ENCODE measurements at regions not wholly inside any gene's neighbourhood (a gene's known extent, or its start where the extent isn't known, plus 50 kb on each side); places are given as distances from the start of the nearest gene placed in this dataset.
"Not testable (repeated sequence)": the region's sequence is repeated elsewhere in the genome, so short reads cannot be mapped to it uniquely, and the experiment has no call there.

GRCh38 chr11:109677231-109677630 lies 255.2 kb downstream of the C11orf87 start:
- FAIRE-seq, result no peak
- Histone ChIP-seq H3K27me3 (ENCODE audit: control insufficient read depth in 3 of 3, insufficient read depth in 3 of 3, low read length in 3 of 3) (no peaks in the 10 kb centered on the region), H3K4me3 (ENCODE audit: low read depth in 1 of 3, low read length in 3 of 3) (no peak overlapping the region), H3K27ac (ENCODE audit: low read depth in 1 of 3, low read length in 2 of 3) (no peak overlapping the region), H3K4me1 (ENCODE audit: control insufficient read depth in 3 of 3, insufficient read depth in 2 of 3, low read depth in 1 of 3, low read length in 2 of 3) (no peaks in the 10 kb centered on the region), H3K36me3 (ENCODE audit: control insufficient read depth in 3 of 3, insufficient read depth in 2 of 3, low read depth in 1 of 3, low read length in 3 of 3) (no peaks in the 10 kb centered on the region), H3K9me3 (ENCODE audit: control insufficient read depth in 2 of 2, insufficient read depth in 1 of 2, low read depth in 1 of 2, low read length in 1 of 2) (no peaks in the 10 kb centered on the region)
- DNase-seq, result no peak

DNA sequence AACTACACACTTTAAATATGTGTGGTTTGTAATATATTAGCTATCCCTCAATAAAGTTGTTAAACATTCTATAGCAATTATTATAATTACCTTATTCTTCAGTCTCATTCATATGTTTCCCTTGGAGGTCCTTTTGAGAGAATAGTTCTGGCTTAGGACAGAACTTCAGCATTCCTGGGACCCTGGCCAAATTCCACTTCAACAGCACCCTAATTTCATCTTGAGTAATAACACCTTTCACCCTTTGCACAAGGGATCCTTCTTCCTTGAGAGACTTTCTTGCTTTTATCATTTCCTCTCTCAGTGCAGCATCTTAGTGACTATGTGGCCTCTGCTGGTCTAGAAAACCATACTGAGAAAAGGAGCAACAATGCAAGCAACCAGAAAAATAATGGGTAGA lies 255.9 kb downstream of the C11orf87 start:
- Histone ChIP-seq H3K36me3 (ENCODE audit: control insufficient read depth in 3 of 3, insufficient read depth in 2 of 3, low read depth in 1 of 3, low read length in 3 of 3) (no peaks in the 10 kb centered on the region), H3K4me3 (ENCODE audit: low read depth in 1 of 3, low read length in 3 of 3) (no peak overlapping the region), H3K9me3 (ENCODE audit: control insufficient read depth in 2 of 2, insufficient read depth in 1 of 2, low read depth in 1 of 2, low read length in 1 of 2) (no peaks in the 10 kb centered on the region), H3K27ac (ENCODE audit: low read depth in 1 of 3, low read length in 2 of 3) (no peak overlapping the region), H3K4me1 (ENCODE audit: control insufficient read depth in 3 of 3, insufficient read depth in 2 of 3, low read depth in 1 of 3, low read length in 2 of 3) (no peaks in the 10 kb centered on the region), H3K27me3 (ENCODE audit: control insufficient read depth in 3 of 3, insufficient read depth in 3 of 3, low read length in 3 of 3) (no peaks in the 10 kb centered on the region)
- FAIRE-seq (no peak), DNase-seq (no peak)

DNA sequence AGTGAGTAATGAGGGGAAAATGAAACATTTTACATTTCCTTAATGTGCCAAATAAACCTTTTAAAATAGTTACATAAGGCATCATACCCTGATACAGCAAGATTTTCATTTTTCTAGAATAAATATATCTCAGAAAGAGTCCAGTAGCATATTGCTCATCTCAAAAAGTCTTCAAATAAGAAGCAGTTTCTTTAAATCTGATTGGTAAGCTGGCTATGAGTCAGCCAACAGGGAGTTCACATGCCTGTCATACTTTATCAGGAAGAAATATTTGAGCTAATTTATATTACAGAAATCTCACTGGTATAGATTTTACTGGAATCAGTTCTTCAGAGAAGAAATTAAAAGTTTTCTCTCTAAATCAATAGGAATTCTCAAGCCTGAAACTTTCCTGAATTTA lies 258.1 kb downstream of the C11orf87 start:
- no peaks in the 10 kb centered on the region for H3K4me1 ChIP-seq (ENCODE audit: control insufficient read depth in 3 of 3, insufficient read depth in 2 of 3, low read depth in 1 of 3, low read length in 2 of 3)
- H3K4me3 ChIP-seq (ENCODE audit: low read depth in 1 of 3, low read length in 3 of 3), result no peak overlapping the region
- no peak for FAIRE-seq
- H3K36me3 ChIP-seq (ENCODE audit: control insufficient read depth in 3 of 3, insufficient read depth in 2 of 3, low read depth in 1 of 3, low read length in 3 of 3), result no peaks in the 10 kb centered on the region
- DNase-seq, result no peak
- H3K27me3 ChIP-seq (ENCODE audit: control insufficient read depth in 3 of 3, insufficient read depth in 3 of 3, low read length in 3 of 3), result no peaks in the 10 kb centered on the region
- no peaks in the 10 kb centered on the region for H3K9me3 ChIP-seq (ENCODE audit: control insufficient read depth in 2 of 2, insufficient read depth in 1 of 2, low read depth in 1 of 2, low read length in 1 of 2)
- H3K27ac ChIP-seq (ENCODE audit: low read depth in 1 of 3, low read length in 2 of 3), result no peak overlapping the region

DNA sequence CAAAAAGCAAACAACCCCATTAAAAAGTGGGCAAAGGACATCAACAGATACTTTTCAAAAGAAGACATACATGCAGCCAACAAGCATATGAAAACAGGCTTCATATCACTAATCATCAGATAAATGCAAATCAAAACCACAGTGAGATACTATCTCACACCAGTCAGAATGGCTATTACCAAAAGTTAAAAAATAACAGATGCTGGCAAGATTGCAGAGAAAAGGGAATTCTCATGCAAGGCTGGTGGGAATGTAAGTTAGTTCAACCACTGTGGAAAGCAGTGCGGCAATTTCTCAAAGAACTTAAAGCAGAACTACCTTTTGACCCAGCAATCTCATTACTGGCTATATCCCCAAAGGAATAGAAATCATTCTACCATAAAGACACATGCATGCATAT lies 260.8 kb downstream of the C11orf87 start:
- not testable (repeated sequence) for H3K4me3 ChIP-seq (ENCODE audit: low read depth in 1 of 3, low read length in 3 of 3); H3K27me3 ChIP-seq (ENCODE audit: control insufficient read depth in 3 of 3, insufficient read depth in 3 of 3, low read length in 3 of 3); H3K9me3 ChIP-seq (ENCODE audit: control insufficient read depth in 2 of 2, insufficient read depth in 1 of 2, low read depth in 1 of 2, low read length in 1 of 2); H3K36me3 ChIP-seq (ENCODE audit: control insufficient read depth in 3 of 3, insufficient read depth in 2 of 3, low read depth in 1 of 3, low read length in 3 of 3); FAIRE-seq; H3K27ac ChIP-seq (ENCODE audit: low read depth in 1 of 3, low read length in 2 of 3); DNase-seq; H3K4me1 ChIP-seq (ENCODE audit: control insufficient read depth in 3 of 3, insufficient read depth in 2 of 3, low read depth in 1 of 3, low read length in 2 of 3)
- 91 to 97% (median 92%) methylated on average over 1 of the region's 1 CpG for WGBS, 3 donors

GRCh38 chr11:109695696-109696095 lies 273.7 kb downstream of the C11orf87 start:
- no peak for FAIRE-seq
- WGBS, 3 donors, result 63 to 79% (median 72%) methylated on average over 4 of the region's 4 CpGs
- no peak overlapping the region for H3K27ac ChIP-seq (ENCODE audit: low read depth in 1 of 3, low read length in 2 of 3)

DNA sequence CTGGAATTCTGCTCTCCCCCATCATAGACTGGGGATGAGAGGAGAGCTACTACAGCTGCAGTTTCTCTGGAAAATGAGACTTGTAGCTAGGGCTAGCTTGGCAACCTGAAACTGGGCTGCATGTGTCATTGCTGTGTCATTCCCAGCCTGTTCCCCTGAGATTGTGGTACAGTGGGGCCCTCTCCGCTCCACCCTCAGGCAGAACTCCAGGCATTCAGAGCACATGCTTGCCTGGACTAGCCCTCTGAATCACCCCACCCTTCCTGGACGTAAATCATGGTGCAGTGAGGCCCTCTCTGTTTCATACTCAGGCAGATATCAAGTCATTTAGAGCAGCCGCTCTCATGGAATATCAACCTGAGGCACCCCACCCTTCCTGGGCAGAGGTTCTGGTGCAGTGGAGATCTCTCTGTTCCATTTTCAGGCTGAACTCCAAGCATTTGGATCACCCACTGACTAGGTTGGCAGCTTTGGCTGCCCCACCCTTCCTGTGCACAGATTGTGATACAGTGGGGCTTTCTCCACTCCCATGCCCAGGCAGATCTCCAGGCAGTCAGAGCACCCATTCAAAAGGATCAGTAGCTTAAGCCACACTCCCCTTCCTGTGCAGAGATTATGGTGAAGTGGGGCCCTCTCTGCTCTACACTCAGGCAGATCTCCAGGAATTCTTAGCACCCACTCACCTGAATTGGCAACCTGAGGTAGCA lies 274.4 kb downstream of the C11orf87 start:
- Histone ChIP-seq H3K27ac (ENCODE audit: low read depth in 1 of 3, low read length in 2 of 3) (no peak overlapping the region), H3K4me1 (ENCODE audit: control insufficient read depth in 3 of 3, insufficient read depth in 2 of 3, low read depth in 1 of 3, low read length in 2 of 3) (no peaks in the 10 kb centered on the region), H3K36me3 (ENCODE audit: control insufficient read depth in 3 of 3, insufficient read depth in 2 of 3, low read depth in 1 of 3, low read length in 3 of 3) (no peaks in the 10 kb centered on the region), H3K27me3 (ENCODE audit: control insufficient read depth in 3 of 3, insufficient read depth in 3 of 3, low read length in 3 of 3) (no peaks in the 10 kb centered on the region), H3K4me3 (ENCODE audit: low read depth in 1 of 3, low read length in 3 of 3) (no peak overlapping the region), H3K9me3 (ENCODE audit: control insufficient read depth in 2 of 2, insufficient read depth in 1 of 2, low read depth in 1 of 2, low read length in 1 of 2) (peaks cover 0 to 36% of the 10 kb centered on the region in 2 donors)
- no peak for DNase-seq
- WGBS, 3 donors, result 69 to 80% (median 78%) methylated on average over 3 of the region's 3 CpGs
- no peak for FAIRE-seq

More at GRCh38 chr11:109695696-109696095, 273.7 kb downstream of the C11orf87 start:
- H3K9me3 ChIP-seq (ENCODE audit: control insufficient read depth in 2 of 2, insufficient read depth in 1 of 2, low read depth in 1 of 2, low read length in 1 of 2), result peaks cover 0 to 36% of the 10 kb centered on the region in 2 donors
- no peaks in the 10 kb centered on the region for H3K27me3 ChIP-seq (ENCODE audit: control insufficient read depth in 3 of 3, insufficient read depth in 3 of 3, low read length in 3 of 3)
- no peaks in the 10 kb centered on the region for H3K4me1 ChIP-seq (ENCODE audit: control insufficient read depth in 3 of 3, insufficient read depth in 2 of 3, low read depth in 1 of 3, low read length in 2 of 3)
- DNase-seq, result no peak
- H3K36me3 ChIP-seq (ENCODE audit: control insufficient read depth in 3 of 3, insufficient read depth in 2 of 3, low read depth in 1 of 3, low read length in 3 of 3), result no peaks in the 10 kb centered on the region
- no peak overlapping the region for H3K4me3 ChIP-seq (ENCODE audit: low read depth in 1 of 3, low read length in 3 of 3)

DNA sequence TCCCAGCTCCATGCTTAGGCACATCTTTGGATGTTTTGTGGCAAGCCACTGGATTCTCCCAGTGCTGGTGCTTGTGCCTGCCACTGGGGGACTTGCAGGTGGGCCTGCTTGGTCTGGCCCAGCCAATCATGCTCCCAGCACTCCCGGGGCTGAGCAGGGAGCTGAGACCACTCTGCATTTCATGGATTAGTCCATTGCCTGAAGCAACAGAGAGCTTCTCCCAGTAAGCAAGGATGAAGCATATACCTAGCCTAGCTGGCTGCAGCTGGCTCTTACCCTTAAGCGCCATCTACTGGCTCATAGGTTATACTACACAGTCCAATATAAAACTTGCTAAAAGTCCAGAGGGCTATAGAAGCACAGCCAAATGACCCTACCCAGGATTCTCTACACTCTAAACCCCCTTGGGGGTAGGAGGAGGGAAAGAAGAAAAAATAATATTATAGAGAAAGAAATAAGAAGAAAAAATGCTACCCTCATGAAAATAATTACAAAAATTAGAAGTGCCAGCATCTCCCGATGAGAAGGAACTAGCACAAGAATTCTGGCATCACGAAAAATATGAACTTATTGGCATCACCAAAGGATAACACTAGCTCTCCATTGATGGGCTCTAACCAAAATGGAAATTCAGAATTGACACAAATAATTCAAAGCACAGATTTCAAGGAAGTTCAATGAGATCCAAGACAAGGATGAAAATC lies 275.3 kb downstream of the C11orf87 start:
- H3K36me3 ChIP-seq (ENCODE audit: control insufficient read depth in 3 of 3, insufficient read depth in 2 of 3, low read depth in 1 of 3, low read length in 3 of 3), result no peaks in the 10 kb centered on the region
- DNase-seq (peak; percentile 5 to 7), FAIRE-seq (no peak)
- no peak overlapping the region for H3K4me3 ChIP-seq (ENCODE audit: low read depth in 1 of 3, low read length in 3 of 3)
- H3K9me3 ChIP-seq (ENCODE audit: control insufficient read depth in 2 of 2, insufficient read depth in 1 of 2, low read depth in 1 of 2, low read length in 1 of 2), result peaks cover 0 to 36% of the 10 kb centered on the region in 2 donors
- no peaks in the 10 kb centered on the region for H3K27me3 ChIP-seq (ENCODE audit: control insufficient read depth in 3 of 3, insufficient read depth in 3 of 3, low read length in 3 of 3)
- H3K27ac ChIP-seq (ENCODE audit: low read depth in 1 of 3, low read length in 2 of 3), result no peak overlapping the region
- H3K4me1 ChIP-seq (ENCODE audit: control insufficient read depth in 3 of 3, insufficient read depth in 2 of 3, low read depth in 1 of 3, low read length in 2 of 3), result no peaks in the 10 kb centered on the region
- 44 to 52% (median 45%) methylated on average over 4 of the region's 4 CpGs for WGBS, 3 donors

- DNase-seq, result no peak
- Histone ChIP-seq H3K27me3 (ENCODE audit: control insufficient read depth in 3 of 3, insufficient read depth in 3 of 3, low read length in 3 of 3) (no peaks in the 10 kb centered on the region), H3K4me1 (ENCODE audit: control insufficient read depth in 3 of 3, insufficient read depth in 2 of 3, low read depth in 1 of 3, low read length in 2 of 3) (no peaks in the 10 kb centered on the region), H3K4me3 (ENCODE audit: low read depth in 1 of 3, low read length in 3 of 3) (no peak overlapping the region), H3K36me3 (ENCODE audit: control insufficient read depth in 3 of 3, insufficient read depth in 2 of 3, low read depth in 1 of 3, low read length in 3 of 3) (no peaks in the 10 kb centered on the region), H3K27ac (ENCODE audit: low read depth in 1 of 3, low read length in 2 of 3) (no peak overlapping the region), H3K9me3 (ENCODE audit: control insufficient read depth in 2 of 2, insufficient read depth in 1 of 2, low read depth in 1 of 2, low read length in 1 of 2) (peaks cover 0 to 30% of the 10 kb centered on the region in 2 donors)
- no peak for FAIRE-seq
These were observed 276.2 kb downstream of the C11orf87 start for GRCh38 chr11:109698237-109698636.

DNA sequence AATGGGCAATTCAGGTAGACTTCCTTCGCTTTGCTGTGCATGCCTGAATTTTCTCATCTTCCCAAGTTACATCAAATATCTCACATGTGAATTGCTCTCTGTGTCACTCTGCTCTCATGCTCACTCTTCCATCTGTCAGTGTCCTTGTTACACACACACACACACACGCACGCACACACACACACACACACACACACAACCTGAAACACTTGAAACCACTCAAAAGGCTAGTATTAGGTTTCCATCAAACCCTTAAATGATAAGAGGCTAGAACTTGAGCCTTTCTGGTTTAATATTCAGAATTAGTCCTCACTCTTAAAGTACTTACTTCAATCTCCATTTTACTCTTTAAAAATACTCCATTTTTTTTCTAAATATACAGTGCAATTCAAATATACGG lies 282.4 kb downstream of the C11orf87 start:
- no peaks in the 10 kb centered on the region for H3K4me1 ChIP-seq (ENCODE audit: control insufficient read depth in 3 of 3, insufficient read depth in 2 of 3, low read depth in 1 of 3, low read length in 2 of 3)
- WGBS, 3 donors, result 80 to 89% (median 84%) methylated on average over 4 of the region's 4 CpGs
- FAIRE-seq (no peak), DNase-seq (no peak)
- H3K4me3 ChIP-seq (ENCODE audit: low read depth in 1 of 3, low read length in 3 of 3), result no peak overlapping the region
- no peaks in the 10 kb centered on the region for H3K27me3 ChIP-seq (ENCODE audit: control insufficient read depth in 3 of 3, insufficient read depth in 3 of 3, low read length in 3 of 3)
- no peaks in the 10 kb centered on the region for H3K9me3 ChIP-seq (ENCODE audit: control insufficient read depth in 2 of 2, insufficient read depth in 1 of 2, low read depth in 1 of 2, low read length in 1 of 2)
- H3K36me3 ChIP-seq (ENCODE audit: control insufficient read depth in 3 of 3, insufficient read depth in 2 of 3, low read depth in 1 of 3, low read length in 3 of 3), result no peaks in the 10 kb centered on the region
- no peak overlapping the region for H3K27ac ChIP-seq (ENCODE audit: low read depth in 1 of 3, low read length in 2 of 3)
